HepG2 (cell line): ENCODE measurements at regions not wholly inside any gene's neighbourhood (a gene's known extent, or its start where the extent isn't known, plus 50 kb on each side); places are given as distances from the start of the nearest gene placed in this dataset.

ENCODE experiments used
- ATAC-seq: fragments of 200-7000 bp; cut with Tn5 transposase; 3 replicates; pipeline ENCODE4 v1.9.1; 2020; ENCODE audit warnings: mild to moderate bottlenecking, moderate library complexity
- BruUV-seq: library from RNA; stranded (reverse); fragments of 400-500 nt; replicated peaks from 2 replicates; lab custom pipeline; 2021; lab: Mats Ljungman, UMichigan
- CTCF ChIA-PET: fragments of 300-600 bp; formaldehyde crosslinking; extraction: SDS; loops from one replicate; lab custom pipeline; 2021; ENCODE audit warnings: low total read pairs, inconsistent platforms, low intra/inter-chr PET ratio; lab: Yijun Ruan, JAX
- POLR2A ChIA-PET: fragments of 350-600 bp; sonication (Branson Sonifier 250); formaldehyde crosslinking; loops from one replicate; lab custom pipeline; 2020; ENCODE audit warnings: antibody characterized with exemption, inconsistent platforms; lab: Yijun Ruan, JAX
- DNase-seq: peaks from one replicate; pipeline ENCODE4 v3.0.0-alpha.2; 2015; ENCODE audit warnings: low spot score
- FAIRE-seq: peaks from 3 replicates; lab custom pipeline; 2011; peaks lifted over from hg19 to GRCh38; lab: Jason Lieb, UNC
- H2AFZ ChIP-seq: one replicate; pipeline ENCODE4 v1.6.1; 2011; ENCODE audit warnings: low read length, inconsistent platforms
- H3K27ac ChIP-seq: fragments of 300-600 bp; 3 replicates; pipeline ENCODE4 v1.8.0; 2011; ENCODE audit warnings: mixed run types, mild to moderate bottlenecking, mixed read lengths, low read length, inconsistent platforms; ENCODE audit not compliant: insufficient read depth; ENCODE audit errors: extremely low read length
- H3K27me3 ChIP-seq, 2 experiments: fragments of 200-600 bp in 1 of 2; 2 replicates in 1 of 2; 3 replicates in 1 of 2; pipeline versions ENCODE4 v1.6.0 to v1.8.0; 2011; ENCODE audit warnings: low read length in 2 of 2, mild to moderate bottlenecking in 2 of 2, moderate library complexity in 2 of 2, inconsistent platforms in 1 of 2; ENCODE audit not compliant: insufficient read depth in 2 of 2, control insufficient read depth in 1 of 2
- H3K36me3 ChIP-seq, 2 experiments: fragments of 200-600 bp in 1 of 2; replicated peaks in 1 of 2; 2 replicates in 1 of 2; 3 replicates in 1 of 2; pipeline versions ENCODE4 v1.5.1 to v1.8.0; 2011; ENCODE audit warnings: low read length in 2 of 2, inconsistent platforms in 1 of 2; ENCODE audit not compliant: insufficient read depth in 2 of 2, control insufficient read depth in 1 of 2
- H3K4me1 ChIP-seq: 2 replicates; pipeline ENCODE4 v1.5.1; 2012; ENCODE audit warnings: low read length, inconsistent platforms; ENCODE audit not compliant: insufficient read depth
- H3K4me2 ChIP-seq: 2 replicates; pipeline ENCODE4 v1.6.0; 2011; ENCODE audit warnings: low read depth, low read length, inconsistent platforms
- H3K4me3 ChIP-seq, 3 experiments: fragments of 200-600 bp in 1 of 3; sonication (generic), shearing (Covaris generic) in 1 of 3; replicated peaks in 1 of 3; 2 replicates each; pipeline ENCODE4 v1.5.1; 2011 to 2016; ENCODE audit warnings: low read length in 3 of 3, inconsistent platforms in 2 of 3, low read depth in 2 of 3, mild to moderate bottlenecking in 2 of 3, control low read depth in 1 of 3, mixed read lengths in 1 of 3; ENCODE audit not compliant: insufficient read depth in 1 of 3
- H3K79me2 ChIP-seq: one replicate; pipeline ENCODE4 v1.6.1; 2011; ENCODE audit warnings: low read length, inconsistent platforms; ENCODE audit not compliant: insufficient read depth
- H3K9ac ChIP-seq: 2 replicates; pipeline ENCODE4 v1.6.0; 2011; ENCODE audit warnings: mild to moderate bottlenecking, low read depth, low read length, inconsistent platforms; ENCODE audit not compliant: insufficient read depth
- H3K9me3 ChIP-seq: 2 replicates; pipeline ENCODE4 v1.5.1; 2012; ENCODE audit warnings: mild to moderate bottlenecking, low read length
- H4K20me1 ChIP-seq: 2 replicates; pipeline ENCODE4 v1.6.0; 2011; ENCODE audit warnings: inconsistent platforms, mild to moderate bottlenecking, low read length, moderate library complexity; ENCODE audit not compliant: insufficient read depth
- ZNF30 ChIP-seq: sonication (generic); formaldehyde crosslinking; IDR thresholded peaks from 2 replicates; pipeline ENCODE4 v1.5.0; 2020; ENCODE audit warnings: mild to moderate bottlenecking, missing genetic modification reagents
- in situ Hi-C: cut with HindIII; loops from 2 replicates; pipeline ENCODE4 v1.10.0; 2017; ENCODE audit warnings: low pct_unique_long_range_greater_than_20kb; ENCODE audit not compliant: extremely low pct_ligation_motif_present
- intact Hi-C: fragments of 100-400 bp; cut with micrococcal nuclease; formaldehyde crosslinking; loops from one replicate; pipeline ENCODE4 v1.10.0; 2022; ENCODE audit not compliant: unreplicated experiment
- TF ChIP-seq, protein P1 (sequence below): sonication (generic); formaldehyde crosslinking; IDR thresholded peaks from 2 replicates; pipeline ENCODE4 v1.4.0; 2020; ENCODE audit warnings: missing genetic modification reagents
- TF ChIP-seq, protein P2 (sequence below): sonication (generic); formaldehyde crosslinking; IDR thresholded peaks from 2 replicates; pipeline ENCODE4 v1.8.1; 2023; ENCODE audit warnings: mild to moderate bottlenecking, inconsistent platforms, moderate library complexity, missing genetic modification reagents, borderline replicate concordance
- TF ChIP-seq, protein P3 (sequence below): sonication (generic); formaldehyde crosslinking; IDR thresholded peaks from 2 replicates; pipeline ENCODE4 v1.4.0; 2020; ENCODE audit warnings: missing genetic modification reagents, borderline replicate concordance
- TF ChIP-seq, protein P4 (sequence below): conservative IDR thresholded peaks from 2 replicates; pipeline ENCODE4 v1.6.1; 2018; ENCODE audit warnings: missing genetic modification reagents
- TF ChIP-seq, protein P5 (sequence below): sonication (generic); formaldehyde crosslinking; IDR thresholded peaks from 2 replicates; pipeline ENCODE4 v1.4.0; 2020; ENCODE audit warnings: mild to moderate bottlenecking, missing genetic modification reagents

DNA sequence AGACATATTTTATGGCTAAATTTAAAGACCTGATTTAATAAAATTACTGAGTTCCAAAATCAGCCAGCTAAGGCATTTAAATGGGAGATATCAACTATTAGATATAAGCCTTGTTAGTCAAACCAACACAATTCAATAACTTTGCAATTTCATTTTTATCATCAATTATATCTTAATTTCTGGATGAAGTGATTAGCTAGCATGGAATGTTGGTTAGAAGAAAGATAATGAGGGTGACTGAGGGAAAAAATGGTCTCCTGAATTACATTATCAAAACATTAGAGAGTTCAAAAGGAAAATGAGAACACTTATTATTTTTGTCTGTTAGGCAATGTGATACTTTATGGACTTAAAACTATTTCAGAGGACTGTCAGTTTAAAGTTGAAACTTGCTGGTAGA lies 525.7 kb downstream of the CDH11 start:
- in situ Hi-C loops (no loop called here), intact Hi-C loops (no loop called here)
- FAIRE-seq (no peak), ATAC-seq (no peak), DNase-seq (no peak)
- ChIA-PET CTCF (no interaction called here), POLR2A (no interaction called here)
- Histone ChIP-seq H2AFZ (no peak overlapping the region), H3K79me2 (no peaks in the 10 kb centered on the region), H3K4me1 (no peaks in the 10 kb centered on the region), H3K4me3 (no peak overlapping the region), H3K27ac (no peak overlapping the region), H3K27me3 (no peaks in the 10 kb centered on the region), H3K36me3 (no peaks in the 10 kb centered on the region), H4K20me1 (no peaks in the 10 kb centered on the region), H3K9me3 (peaks cover 66% of the 10 kb centered on the region), H3K9ac (no peak overlapping the region), H3K4me2 (no peak overlapping the region)
- no TSS peak for BruUV-seq
- TF ChIP-seq, protein P1, sequence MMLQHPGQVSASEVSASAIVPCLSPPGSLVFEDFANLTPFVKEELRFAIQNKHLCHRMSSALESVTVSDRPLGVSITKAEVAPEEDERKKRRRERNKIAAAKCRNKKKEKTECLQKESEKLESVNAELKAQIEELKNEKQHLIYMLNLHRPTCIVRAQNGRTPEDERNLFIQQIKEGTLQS = no peak
- no peak for TF ChIP-seq ZNF30
- TF ChIP-seq, protein P2, sequence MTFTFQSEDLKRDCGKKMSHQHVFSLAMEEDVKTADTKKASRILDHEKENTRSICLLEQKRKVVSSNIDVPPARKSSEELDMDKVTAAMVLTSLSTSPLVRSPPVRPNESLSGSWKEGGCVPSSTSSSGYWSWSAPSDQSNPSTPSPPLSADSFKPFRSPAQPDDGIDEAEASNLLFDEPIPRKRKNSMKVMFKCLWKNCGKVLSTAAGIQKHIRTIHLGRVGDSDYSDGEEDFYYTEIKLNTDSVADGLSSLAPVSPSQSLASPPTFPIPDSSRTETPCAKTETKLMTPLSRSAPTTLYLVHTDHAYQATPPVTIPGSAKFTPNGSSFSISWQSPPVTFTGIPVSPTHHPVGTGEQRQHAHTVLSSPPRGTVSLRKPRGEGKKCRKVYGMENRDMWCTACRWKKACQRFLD (CRISPR knock-in tag) = no peak
- TF ChIP-seq, protein P3, sequence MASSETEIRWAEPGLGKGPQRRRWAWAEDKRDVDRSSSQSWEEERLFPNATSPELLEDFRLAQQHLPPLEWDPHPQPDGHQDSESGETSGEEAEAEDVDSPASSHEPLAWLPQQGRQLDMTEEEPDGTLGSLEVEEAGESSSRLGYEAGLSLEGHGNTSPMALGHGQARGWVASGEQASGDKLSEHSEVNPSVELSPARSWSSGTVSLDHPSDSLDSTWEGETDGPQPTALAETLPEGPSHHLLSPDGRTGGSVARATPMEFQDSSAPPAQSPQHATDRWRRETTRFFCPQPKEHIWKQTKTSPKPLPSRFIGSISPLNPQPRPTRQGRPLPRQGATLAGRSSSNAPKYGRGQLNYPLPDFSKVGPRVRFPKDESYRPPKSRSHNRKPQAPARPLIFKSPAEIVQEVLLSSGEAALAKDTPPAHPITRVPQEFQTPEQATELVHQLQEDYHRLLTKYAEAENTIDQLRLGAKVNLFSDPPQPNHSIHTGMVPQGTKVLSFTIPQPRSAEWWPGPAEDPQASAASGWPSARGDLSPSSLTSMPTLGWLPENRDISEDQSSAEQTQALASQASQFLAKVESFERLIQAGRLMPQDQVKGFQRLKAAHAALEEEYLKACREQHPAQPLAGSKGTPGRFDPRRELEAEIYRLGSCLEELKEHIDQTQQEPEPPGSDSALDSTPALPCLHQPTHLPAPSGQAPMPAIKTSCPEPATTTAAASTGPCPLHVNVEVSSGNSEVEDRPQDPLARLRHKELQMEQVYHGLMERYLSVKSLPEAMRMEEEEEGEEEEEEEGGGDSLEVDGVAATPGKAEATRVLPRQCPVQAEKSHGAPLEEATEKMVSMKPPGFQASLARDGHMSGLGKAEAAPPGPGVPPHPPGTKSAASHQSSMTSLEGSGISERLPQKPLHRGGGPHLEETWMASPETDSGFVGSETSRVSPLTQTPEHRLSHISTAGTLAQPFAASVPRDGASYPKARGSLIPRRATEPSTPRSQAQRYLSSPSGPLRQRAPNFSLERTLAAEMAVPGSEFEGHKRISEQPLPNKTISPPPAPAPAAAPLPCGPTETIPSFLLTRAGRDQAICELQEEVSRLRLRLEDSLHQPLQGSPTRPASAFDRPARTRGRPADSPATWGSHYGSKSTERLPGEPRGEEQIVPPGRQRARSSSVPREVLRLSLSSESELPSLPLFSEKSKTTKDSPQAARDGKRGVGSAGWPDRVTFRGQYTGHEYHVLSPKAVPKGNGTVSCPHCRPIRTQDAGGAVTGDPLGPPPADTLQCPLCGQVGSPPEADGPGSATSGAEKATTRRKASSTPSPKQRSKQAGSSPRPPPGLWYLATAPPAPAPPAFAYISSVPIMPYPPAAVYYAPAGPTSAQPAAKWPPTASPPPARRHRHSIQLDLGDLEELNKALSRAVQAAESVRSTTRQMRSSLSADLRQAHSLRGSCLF (CRISPR knock-in tag) = no peak
- TF ChIP-seq, protein P4, sequence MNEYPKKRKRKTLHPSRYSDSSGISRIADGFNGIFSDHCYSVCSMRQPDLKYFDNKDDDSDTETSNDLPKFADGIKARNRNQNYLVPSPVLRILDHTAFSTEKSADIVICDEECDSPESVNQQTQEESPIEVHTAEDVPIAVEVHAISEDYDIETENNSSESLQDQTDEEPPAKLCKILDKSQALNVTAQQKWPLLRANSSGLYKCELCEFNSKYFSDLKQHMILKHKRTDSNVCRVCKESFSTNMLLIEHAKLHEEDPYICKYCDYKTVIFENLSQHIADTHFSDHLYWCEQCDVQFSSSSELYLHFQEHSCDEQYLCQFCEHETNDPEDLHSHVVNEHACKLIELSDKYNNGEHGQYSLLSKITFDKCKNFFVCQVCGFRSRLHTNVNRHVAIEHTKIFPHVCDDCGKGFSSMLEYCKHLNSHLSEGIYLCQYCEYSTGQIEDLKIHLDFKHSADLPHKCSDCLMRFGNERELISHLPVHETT (CRISPR knock-in tag) = no peak
- TF ChIP-seq, protein P5, sequence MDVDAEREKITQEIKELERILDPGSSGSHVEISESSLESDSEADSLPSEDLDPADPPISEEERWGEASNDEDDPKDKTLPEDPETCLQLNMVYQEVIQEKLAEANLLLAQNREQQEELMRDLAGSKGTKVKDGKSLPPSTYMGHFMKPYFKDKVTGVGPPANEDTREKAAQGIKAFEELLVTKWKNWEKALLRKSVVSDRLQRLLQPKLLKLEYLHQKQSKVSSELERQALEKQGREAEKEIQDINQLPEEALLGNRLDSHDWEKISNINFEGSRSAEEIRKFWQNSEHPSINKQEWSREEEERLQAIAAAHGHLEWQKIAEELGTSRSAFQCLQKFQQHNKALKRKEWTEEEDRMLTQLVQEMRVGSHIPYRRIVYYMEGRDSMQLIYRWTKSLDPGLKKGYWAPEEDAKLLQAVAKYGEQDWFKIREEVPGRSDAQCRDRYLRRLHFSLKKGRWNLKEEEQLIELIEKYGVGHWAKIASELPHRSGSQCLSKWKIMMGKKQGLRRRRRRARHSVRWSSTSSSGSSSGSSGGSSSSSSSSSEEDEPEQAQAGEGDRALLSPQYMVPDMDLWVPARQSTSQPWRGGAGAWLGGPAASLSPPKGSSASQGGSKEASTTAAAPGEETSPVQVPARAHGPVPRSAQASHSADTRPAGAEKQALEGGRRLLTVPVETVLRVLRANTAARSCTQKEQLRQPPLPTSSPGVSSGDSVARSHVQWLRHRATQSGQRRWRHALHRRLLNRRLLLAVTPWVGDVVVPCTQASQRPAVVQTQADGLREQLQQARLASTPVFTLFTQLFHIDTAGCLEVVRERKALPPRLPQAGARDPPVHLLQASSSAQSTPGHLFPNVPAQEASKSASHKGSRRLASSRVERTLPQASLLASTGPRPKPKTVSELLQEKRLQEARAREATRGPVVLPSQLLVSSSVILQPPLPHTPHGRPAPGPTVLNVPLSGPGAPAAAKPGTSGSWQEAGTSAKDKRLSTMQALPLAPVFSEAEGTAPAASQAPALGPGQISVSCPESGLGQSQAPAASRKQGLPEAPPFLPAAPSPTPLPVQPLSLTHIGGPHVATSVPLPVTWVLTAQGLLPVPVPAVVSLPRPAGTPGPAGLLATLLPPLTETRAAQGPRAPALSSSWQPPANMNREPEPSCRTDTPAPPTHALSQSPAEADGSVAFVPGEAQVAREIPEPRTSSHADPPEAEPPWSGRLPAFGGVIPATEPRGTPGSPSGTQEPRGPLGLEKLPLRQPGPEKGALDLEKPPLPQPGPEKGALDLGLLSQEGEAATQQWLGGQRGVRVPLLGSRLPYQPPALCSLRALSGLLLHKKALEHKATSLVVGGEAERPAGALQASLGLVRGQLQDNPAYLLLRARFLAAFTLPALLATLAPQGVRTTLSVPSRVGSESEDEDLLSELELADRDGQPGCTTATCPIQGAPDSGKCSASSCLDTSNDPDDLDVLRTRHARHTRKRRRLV (CRISPR knock-in tag) = no peak
